ENCODE measurements at regions not wholly inside any gene's neighbourhood (a gene's known extent, or its start where the extent isn't known, plus 50 kb on each side); places are given as distances from the start of the nearest gene placed in this dataset.
"Not testable (repeated sequence)": the region's sequence is repeated elsewhere in the genome, so short reads cannot be mapped to it uniquely, and the experiment has no call there.

DNA sequence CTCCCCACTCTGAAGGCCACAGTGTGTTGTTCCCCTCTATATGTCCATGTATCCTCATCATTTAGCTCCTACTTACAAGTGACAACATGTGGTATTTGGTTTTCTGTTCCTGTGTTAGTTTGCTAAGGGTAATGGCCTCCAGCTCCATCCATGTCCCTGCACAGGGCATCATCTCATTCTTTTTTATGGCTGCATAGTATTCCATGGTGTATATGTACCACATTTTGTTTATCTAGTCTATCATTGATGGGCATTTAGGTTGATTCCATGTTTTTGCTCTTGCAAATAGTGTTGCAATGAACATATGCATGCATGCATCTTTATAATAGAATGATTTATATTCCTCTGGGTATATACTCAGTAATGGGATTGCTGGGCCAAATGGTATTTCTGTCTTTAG is 135.8 kb upstream of the ELL2 start:
- not testable (repeated sequence) for TF ChIP-seq CTCF (IDR thresholded peaks at IDR 0.05); POLR2A (IDR thresholded peaks at IDR 0.05; ENCODE audit: low read length)

All from A549 (cell line).